GM12878 (cell line): ENCODE measurements at regions not wholly inside any gene's neighbourhood (a gene's known extent, or its start where the extent isn't known, plus 50 kb on each side); places are given as distances from the start of the nearest gene placed in this dataset.
A peak's percentile ranks its signal among the peaks of the same experiment; 100 is the strongest.

Experiments used
- ATAC-seq: fragments of 200-7000 bp; cut with Tn5 transposase; 3 replicates; pipeline ENCODE4 v1.9.1; 2020; ENCODE audit warnings: mild to moderate bottlenecking, moderate library complexity
- BruUV-seq: library from RNA; stranded (reverse); fragments of 400-500 nt; replicated peaks from 2 replicates; lab custom pipeline; 2021; lab: Mats Ljungman, UMichigan
- CTCF ChIA-PET: fragments of 300-600 bp; sonication (Branson Sonifier 250); formaldehyde crosslinking; extraction: SDS; loops from one replicate; lab custom pipeline; 2021; ENCODE audit warnings: inconsistent platforms; lab: Yijun Ruan, JAX
- POLR2A ChIA-PET: fragments of 350-600 bp; formaldehyde crosslinking; extraction: SDS; loops from one replicate; lab custom pipeline; 2021; ENCODE audit warnings: inconsistent platforms; lab: Charles Lee
- RAD21 ChIA-PET: fragments of 300-600 bp; sonication (Branson Sonifier 250); formaldehyde crosslinking; loops from one replicate; lab custom pipeline; 2023; ENCODE audit warnings: antibody characterized with exemption; ENCODE audit not compliant: unreplicated experiment; lab: Charles Lee
- SMC1A ChIA-PET: fragments of 300-600 bp; sonication (Branson Sonifier 250); formaldehyde crosslinking; loops from one replicate; lab custom pipeline; 2023; ENCODE audit not compliant: unreplicated experiment, uncharacterized antibody; lab: Charles Lee
- DNase-seq: peaks from one replicate; pipeline ENCODE4 v3.0.0-alpha.2; 2011; ENCODE audit warnings: low read depth, low spot score
- FAIRE-seq: peaks from 3 replicates; lab custom pipeline; 2011; peaks lifted over from hg19 to GRCh38; lab: Jason Lieb, UNC
- H2AFZ ChIP-seq: 2 replicates; pipeline ENCODE4 v1.6.0; 2011; ENCODE audit warnings: low read depth, low read length, control low read depth; ENCODE audit not compliant: control insufficient read depth
- H3K27ac ChIP-seq: 2 replicates; pipeline ENCODE4 v1.5.1; 2011; ENCODE audit warnings: control low read depth; ENCODE audit not compliant: control insufficient read depth, insufficient read depth
- H3K27me3 ChIP-seq, 2 experiments: replicated peaks in 1 of 2; 2 replicates each; pipeline versions ENCODE4 v1.6.0 to v1.6.1; 2011; ENCODE audit warnings: low read length in 1 of 2; ENCODE audit not compliant: control insufficient read depth in 2 of 2, insufficient read depth in 2 of 2
- H3K36me3 ChIP-seq, 2 experiments: 2 replicates each; pipeline ENCODE4 v1.5.1; 2011; ENCODE audit warnings: low read length in 1 of 2; ENCODE audit not compliant: control insufficient read depth in 2 of 2, insufficient read depth in 2 of 2
- H3K4me1 ChIP-seq: 2 replicates; pipeline ENCODE4 v1.6.1; 2011; ENCODE audit warnings: mild to moderate bottlenecking, low read length, moderate library complexity, mixed read lengths; ENCODE audit not compliant: control insufficient read depth, insufficient read depth
- H3K4me2 ChIP-seq: 2 replicates; pipeline ENCODE4 v1.6.0; 2011; ENCODE audit warnings: control low read depth; ENCODE audit not compliant: control insufficient read depth, insufficient read depth
- H3K4me3 ChIP-seq: fragments of 200-600 bp; sonication (generic); 2 replicates; pipeline ENCODE4 v1.5.1; 2016
- H3K79me2 ChIP-seq: 2 replicates; pipeline ENCODE4 v1.6.0; 2011; ENCODE audit warnings: low read length; ENCODE audit not compliant: control insufficient read depth, insufficient read depth
- H3K9ac ChIP-seq: 2 replicates; pipeline ENCODE4 v1.8.0; 2011; ENCODE audit warnings: low read length, control low read depth, mixed read lengths; ENCODE audit not compliant: control insufficient read depth, insufficient read depth
- H3K9me3 ChIP-seq: replicated peaks from 3 replicates; pipeline ENCODE4 v1.5.1; 2011; ENCODE audit warnings: mild to moderate bottlenecking, low read length; ENCODE audit not compliant: control insufficient read depth, insufficient read depth
- H4K20me1 ChIP-seq: 2 replicates; pipeline ENCODE4 v1.6.0; 2011; ENCODE audit not compliant: control insufficient read depth, insufficient read depth
- ESRRA ChIP-seq: IDR thresholded peaks from 2 replicates; pipeline ENCODE4 v1.6.1; 2012; ENCODE audit warnings: mild to moderate bottlenecking, low read length, improper control_type of control experiment
- FOXM1 ChIP-seq: IDR thresholded peaks from 2 replicates; pipeline ENCODE4 v1.6.1; 2012; ENCODE audit warnings: low read depth, mild to moderate bottlenecking, inconsistent platforms, low read length, moderate library complexity
- NFYA ChIP-seq: IDR thresholded peaks from 2 replicates; pipeline ENCODE4 v1.6.1; 2011; ENCODE audit warnings: low read depth, mild to moderate bottlenecking, low read length, improper control_type of control experiment, borderline replicate concordance
- NKRF ChIP-seq: fragments of 450-650 bp; conservative IDR thresholded peaks from 2 replicates; pipeline ENCODE4 v1.6.1; 2017; ENCODE audit warnings: mild to moderate bottlenecking, moderate library complexity
- SRF ChIP-seq, 2 experiments: IDR thresholded peaks; 2 replicates each; pipeline ENCODE4 v1.6.1; 2011; ENCODE audit warnings: low read depth in 2 of 2, low read length in 2 of 2, mild to moderate bottlenecking in 1 of 2, moderate library complexity in 1 of 2
- WGBS: methylation state at CpG from one replicate; pipeline ENCODE4 v1.1.6; 2016; ENCODE audit warnings: low lambda C conversion rate; ENCODE audit not compliant: insufficient replicate concordance, insufficient coverage; ENCODE audit errors: missing lambda C conversion rate; 5-methylcytosine and 5-hydroxymethylcytosine counted together
- in situ Hi-C: fragments of 300-500 bp; cut with MboI; formaldehyde crosslinking; loops from 9 replicates; pipeline ENCODE4 v1.14.3; 2018; ENCODE audit warnings: mixed read lengths
- intact Hi-C: fragments of 100-400 bp; cut with micrococcal nuclease; formaldehyde crosslinking; loops from one replicate; pipeline ENCODE4 v1.14.2; 2022; ENCODE audit not compliant: unreplicated experiment

GRCh38 chr5:112109331-112110007 lies 309.6 kb downstream of the EPB41L4A start:
- SMC1A ChIA-PET, result interaction anchor here (0.6 to 3.1 kb wide), 5 partner anchors 9 to 578 kb away, joined by 3 to 11 read pairs (median 3); no protein-coding TSS in a partner anchor
- TF ChIP-seq NKRF (no peak), NFYA (no peak), FOXM1 (no peak), SRF (IDR thresholded peaks at IDR 0.05; ENCODE audit: low read depth in 2 of 2, low read length in 2 of 2) (0 out of 4 replicates have a peak, but pooled peaks of 1 of the 2 experiments have one; percentile 49), ESRRA (no peak)
- H3K4me2 ChIP-seq, result no peak overlapping the region
- H3K4me1 ChIP-seq, result no peaks in the 10 kb centered on the region
- RAD21 ChIA-PET, result interaction anchor here (1.1 to 1.8 kb wide), 2 partner anchors 33 to 269 kb away, joined by 4 to 6 read pairs; no protein-coding TSS in a partner anchor
- H3K9ac ChIP-seq, result no peak overlapping the region
- no peak for FAIRE-seq
- H3K9me3 ChIP-seq, result no peaks in the 10 kb centered on the region; the same call in 1 of the 3 replicates
- peak; percentile 39 for ATAC-seq
- POLR2A ChIA-PET, result no interaction called here
- H3K4me3 ChIP-seq, result no peak overlapping the region
- no peaks in the 10 kb centered on the region for H3K36me3 ChIP-seq
- no peak for DNase-seq
- CTCF ChIA-PET, result interaction anchor here (1.0 to 1.7 kb wide), 3 partner anchors 9 to 106 kb away, joined by 3 to 5 read pairs (median 4); no protein-coding TSS in a partner anchor
- intact Hi-C loops, result loop anchor here (5.0 kb wide), 1 partner anchor 33 kb away; no protein-coding TSS in a partner anchor
- no peaks in the 10 kb centered on the region for H3K27me3 ChIP-seq
- H3K79me2 ChIP-seq, result no peaks in the 10 kb centered on the region
- no peak overlapping the region for H3K27ac ChIP-seq
- no peak overlapping the region for H2AFZ ChIP-seq
- no peaks in the 10 kb centered on the region for H4K20me1 ChIP-seq
- 50% methylated on average over 4 of the region's 4 CpGs for WGBS
- no TSS peak for BruUV-seq
- in situ Hi-C loops, result no loop called here
